HL-60 (cell line): ENCODE measurements at regions not wholly inside any gene's neighbourhood (a gene's known extent, or its start where the extent isn't known, plus 50 kb on each side); places are given as distances from the start of the nearest gene placed in this dataset.

Experiments
- GABPA ChIP-seq: IDR thresholded peaks from 2 replicates; pipeline ENCODE4 v1.6.1; 2012; ENCODE audit warnings: low read depth
- POLR2AphosphoS5 ChIP-seq: IDR thresholded peaks from 2 replicates; pipeline ENCODE4 v1.6.1; 2012; ENCODE audit warnings: low read depth
- SPI1 ChIP-seq: IDR thresholded peaks from 2 replicates; pipeline ENCODE4 v1.6.1; 2012; ENCODE audit warnings: low read depth, mild to moderate bottlenecking, borderline replicate concordance
- TF ChIP-seq, protein P1 (sequence below): IDR thresholded peaks from one replicate; pipeline ENCODE4 v1.5.1; 2011; ENCODE audit warnings: low read length, control low read depth, inconsistent platforms; ENCODE audit not compliant: insufficient read depth

DNA sequence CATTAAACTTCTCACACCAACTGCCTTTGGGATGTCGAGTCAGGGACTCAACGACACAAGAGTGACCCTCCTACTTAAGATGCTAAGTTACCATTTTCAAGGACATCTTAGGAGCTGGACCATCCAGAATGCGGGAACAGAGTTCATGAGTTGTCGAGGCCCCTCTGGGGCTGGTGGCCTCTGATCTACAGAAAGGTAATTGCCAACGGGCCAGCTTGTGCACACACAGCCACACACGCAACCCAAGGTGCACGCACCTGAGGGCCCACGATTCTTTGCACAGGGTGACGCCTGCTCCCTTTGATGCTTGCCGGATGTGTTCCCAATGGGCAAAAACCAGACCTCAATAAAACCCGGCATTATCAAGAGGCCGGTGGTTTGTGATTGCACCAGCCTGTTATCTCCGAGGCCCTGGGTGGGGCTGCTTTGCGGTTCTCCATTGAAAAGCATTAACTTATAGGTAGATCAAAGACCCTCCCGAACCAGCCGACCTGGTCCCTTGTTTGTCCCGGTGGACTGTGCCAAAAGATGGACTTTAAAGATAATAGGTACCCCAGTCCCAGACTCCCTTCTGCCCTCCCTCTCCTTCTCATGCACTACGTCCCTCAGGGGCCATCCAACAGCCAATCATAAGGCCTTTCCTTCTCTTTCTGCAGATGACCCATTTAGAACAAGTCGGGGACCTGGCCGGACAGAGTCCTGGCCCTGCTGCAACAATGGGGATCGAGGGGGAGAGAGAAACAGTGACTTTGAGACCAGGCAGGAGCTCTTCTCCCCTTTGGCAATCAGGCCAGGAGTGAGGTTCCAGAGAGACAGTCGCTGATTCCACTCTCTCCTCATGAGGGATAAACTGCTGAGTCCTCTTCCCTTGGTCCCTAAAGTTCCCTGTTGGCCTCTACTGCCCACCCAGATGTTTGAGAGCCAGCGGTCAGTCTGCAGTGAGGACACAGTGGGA, 292.5 kb downstream of the SOX9 start:
- no peak for TF ChIP-seq POLR2AphosphoS5
- TF ChIP-seq, protein P1, sequence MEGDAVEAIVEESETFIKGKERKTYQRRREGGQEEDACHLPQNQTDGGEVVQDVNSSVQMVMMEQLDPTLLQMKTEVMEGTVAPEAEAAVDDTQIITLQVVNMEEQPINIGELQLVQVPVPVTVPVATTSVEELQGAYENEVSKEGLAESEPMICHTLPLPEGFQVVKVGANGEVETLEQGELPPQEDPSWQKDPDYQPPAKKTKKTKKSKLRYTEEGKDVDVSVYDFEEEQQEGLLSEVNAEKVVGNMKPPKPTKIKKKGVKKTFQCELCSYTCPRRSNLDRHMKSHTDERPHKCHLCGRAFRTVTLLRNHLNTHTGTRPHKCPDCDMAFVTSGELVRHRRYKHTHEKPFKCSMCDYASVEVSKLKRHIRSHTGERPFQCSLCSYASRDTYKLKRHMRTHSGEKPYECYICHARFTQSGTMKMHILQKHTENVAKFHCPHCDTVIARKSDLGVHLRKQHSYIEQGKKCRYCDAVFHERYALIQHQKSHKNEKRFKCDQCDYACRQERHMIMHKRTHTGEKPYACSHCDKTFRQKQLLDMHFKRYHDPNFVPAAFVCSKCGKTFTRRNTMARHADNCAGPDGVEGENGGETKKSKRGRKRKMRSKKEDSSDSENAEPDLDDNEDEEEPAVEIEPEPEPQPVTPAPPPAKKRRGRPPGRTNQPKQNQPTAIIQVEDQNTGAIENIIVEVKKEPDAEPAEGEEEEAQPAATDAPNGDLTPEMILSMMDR = no peak
- TF ChIP-seq SPI1 = no peak
- no peak for TF ChIP-seq GABPA
